Mucosa of descending colon (tissue), 3 donors: ENCODE measurements at regions not wholly inside any gene's neighbourhood (a gene's known extent, or its start where the extent isn't known, plus 50 kb on each side); places are given as distances from the start of the nearest gene placed in this dataset.
"Not testable (repeated sequence)": the region's sequence is repeated elsewhere in the genome, so short reads cannot be mapped to it uniquely, and the experiment has no call there.

ENCODE experiments used
- ATAC-seq: fragments of 200-7000 bp; cut with Tn5 transposase; one replicate; pipeline ENCODE4 v1.9.1; 2020; ENCODE audit warnings: mild to moderate bottlenecking, moderate library complexity
- DNase-seq, 3 donors: peaks; one replicate each; pipeline ENCODE4 v3.0.0-alpha.2; 2020
- H3K36me3 ChIP-seq: fragments of 200-600 bp; one replicate; pipeline ENCODE4 v1.8.0; 2021; ENCODE audit warnings: low read depth, mild to moderate bottlenecking
- H3K4me1 ChIP-seq: fragments of 200-600 bp; one replicate; pipeline ENCODE4 v1.8.0; 2021; ENCODE audit warnings: low read depth, mild to moderate bottlenecking
- H3K4me3 ChIP-seq: fragments of 200-600 bp; one replicate; pipeline ENCODE4 v1.8.0; 2021; ENCODE audit warnings: mild to moderate bottlenecking
- H3K9me3 ChIP-seq: fragments of 200-600 bp; one replicate; pipeline ENCODE4 v1.8.0; 2021; ENCODE audit warnings: mild to moderate bottlenecking
- CTCF ChIP-seq: fragments of 200-600 bp; IDR thresholded peaks from one replicate; pipeline ENCODE4 v1.8.0; 2022; ENCODE audit warnings: antibody characterized with exemption, mild to moderate bottlenecking
- intact Hi-C, 2 donors: fragments of 100-400 bp; cut with DNase I in 1 of 2; cut with micrococcal nuclease in 1 of 2; formaldehyde crosslinking; loops; one replicate each; pipeline versions ENCODE4 v1.11.0 to v1.11.1; 2022; cut with DNase I, micrococcal nuclease
- donor health status: DM: no; HTN: no; CAD: no; lungs with moderate emphysema.
- donor health status: DM: no; HTN: no; CAD: no.
- donor health status: DM: no; HTN: yes; CAD: no.

- intact Hi-C loops, result no loop called here
- ATAC-seq (no peak), DNase-seq (no peak)
- Histone ChIP-seq H3K36me3 (no peaks in the 10 kb centered on the region), H3K4me1 (no peaks in the 10 kb centered on the region), H3K4me3 (no peak overlapping the region), H3K9me3 (no peaks in the 10 kb centered on the region)
- TF ChIP-seq CTCF, result no peak
These were observed 226.0 kb upstream of the TMEM132C start for GRCh38 chr12:128040971-128041370.

GRCh38 chr12:128042283-128042682 is 224.7 kb upstream of the TMEM132C start:
- ATAC-seq, intact Hi-C loops, H3K9me3 ChIP-seq, H3K36me3 ChIP-seq, H3K4me1 ChIP-seq, DNase-seq, H3K4me3 ChIP-seq: not testable (repeated sequence)

GRCh38 chr12:128042825-128043224 is 224.1 kb upstream of the TMEM132C start:
- Histone ChIP-seq H3K36me3 (no peaks in the 10 kb centered on the region), H3K4me1 (no peaks in the 10 kb centered on the region), H3K9me3 (no peaks in the 10 kb centered on the region), H3K4me3 (no peak overlapping the region)
- intact Hi-C loops, result no loop called here
- ATAC-seq (no peak), DNase-seq (no peak)
- TF ChIP-seq CTCF, result no peak

GRCh38 chr12:128043317-128043716 is 223.7 kb upstream of the TMEM132C start:
- no peak for ATAC-seq
- Histone ChIP-seq H3K4me1 (no peaks in the 10 kb centered on the region), H3K4me3 (no peak overlapping the region), H3K9me3 (no peaks in the 10 kb centered on the region), H3K36me3 (no peaks in the 10 kb centered on the region)
- no peak for TF ChIP-seq CTCF
- intact Hi-C loops, result no loop called here
- DNase-seq, result no peak

- no peak for ATAC-seq
- intact Hi-C loops, result no loop called here
These were observed 219.5 kb upstream of the TMEM132C start for GRCh38 chr12:128047266-128048060.

More at GRCh38 chr12:128047266-128048060, 219.5 kb upstream of the TMEM132C start:
- Histone ChIP-seq H3K4me3 (no peak overlapping the region), H3K36me3 (no peaks in the 10 kb centered on the region), H3K9me3 (no peaks in the 10 kb centered on the region), H3K4me1 (no peaks in the 10 kb centered on the region)
- TF ChIP-seq CTCF, result no peak
- no peak for DNase-seq
